Transverse colon (tissue), 4 donors: ENCODE measurements at regions not wholly inside any gene's neighbourhood (a gene's known extent, or its start where the extent isn't known, plus 50 kb on each side); places are given as distances from the start of the nearest gene placed in this dataset.

ENCODE experiments used
- DNase-seq: peaks from one replicate; pipeline ENCODE4 v3.0.0-alpha.2; 2019
- H3K27ac ChIP-seq, 4 donors: fragments of 200-600 bp; sonication (generic); 2 replicates each; pipeline ENCODE4 v1.5.1; 2016 to 2018; ENCODE audit warnings: inconsistent platforms in 4 of 4
- H3K27me3 ChIP-seq: fragments of 200-600 bp; sonication (generic); 2 replicates; pipeline ENCODE4 v1.5.1; 2017; ENCODE audit warnings: inconsistent platforms
- H3K36me3 ChIP-seq, 4 donors: fragments of 200-600 bp; sonication (generic); 2 replicates each; pipeline ENCODE4 v1.5.1; 2017 to 2019; ENCODE audit warnings: inconsistent platforms in 4 of 4
- H3K4me1 ChIP-seq, 4 donors: fragments of 200-600 bp; sonication (generic); 2 replicates each; pipeline ENCODE4 v1.5.1; 2017 to 2020; ENCODE audit warnings: inconsistent platforms in 4 of 4
- H3K4me3 ChIP-seq, 4 donors: fragments of 200-600 bp; sonication (generic); 1 replicate in 1 of 4; 2 replicates in 3 of 4; pipeline versions ENCODE4 v1.5.1 to v1.6.1; 2017 to 2019; ENCODE audit warnings: inconsistent platforms in 4 of 4
- H3K9me3 ChIP-seq, 2 donors: fragments of 200-600 bp; sonication (generic); 2 replicates each; pipeline ENCODE4 v1.5.1; 2017 to 2019; ENCODE audit warnings: inconsistent platforms in 2 of 2
- CTCF ChIP-seq, 5 experiments: fragments of 200-600 bp in 3 of 5; fragments of 450-650 bp in 2 of 5; sonication (generic) in 3 of 5; IDR thresholded peaks; 1 replicate in 2 of 5; 2 replicates in 3 of 5; pipeline ENCODE4 v1.5.1; 2016 to 2017; ENCODE audit warnings: antibody characterized with exemption in 5 of 5, inconsistent platforms in 3 of 5, mild to moderate bottlenecking in 2 of 5, moderate library complexity in 1 of 5
- EP300 ChIP-seq: sonication (generic); formaldehyde crosslinking; IDR thresholded peaks from one replicate; pipeline ENCODE4 v1.6.1; 2017; ENCODE audit warnings: antibody characterized with exemption, low read depth
- POLR2A ChIP-seq: fragments of 450-650 bp; IDR thresholded peaks from one replicate; pipeline ENCODE4 v1.6.1; 2016; ENCODE audit warnings: antibody characterized with exemption, mild to moderate bottlenecking, moderate library complexity
- POLR2AphosphoS5 ChIP-seq, 3 donors: sonication (generic); formaldehyde crosslinking; IDR thresholded peaks; one replicate each; pipeline ENCODE4 v1.6.1; 2016; ENCODE audit warnings: antibody characterized with exemption in 3 of 3
- WGBS, 2 donors: methylation state at CpG; one replicate each; pipeline ENCODE4 v1.1.5; 2018; ENCODE audit warnings: low coverage in 1 of 2; 5-methylcytosine and 5-hydroxymethylcytosine counted together
- in situ Hi-C, 4 donors: fragments of 200-750 bp; cut with MboI; loops; one replicate each; pipeline versions ENCODE4 v1.15.0 to v1.15.1; 2017; ENCODE audit warnings: low sequenced_read_pairs in 3 of 4, low pct_ligation_motif_present in 1 of 4, low pct_unique_long_range_greater_than_20kb in 1 of 4
- intact Hi-C: fragments of 100-400 bp; cut with DNase I; formaldehyde crosslinking; loops from one replicate; pipeline ENCODE4 v1.15.1; 2023; ENCODE audit warnings: low total_unique reads
- small RNA-seq, 4 donors: library from RNA; depleted of rRNA; stranded (forward); fragments of <200 nt; gene quantifications; one replicate each; pipeline ENCODE3, GENCODE V24; 2016

- H3K36me3 ChIP-seq = no peaks in the 10 kb centered on the region
- H3K27me3 ChIP-seq = no peaks in the 10 kb centered on the region
- H3K4me1 ChIP-seq = no peaks in the 10 kb centered on the region
- H3K27ac ChIP-seq = no peak overlapping the region
- no peak overlapping the region for H3K4me3 ChIP-seq
- in situ Hi-C loops = no loop called here
- TF ChIP-seq EP300 (no peak), POLR2AphosphoS5 (IDR thresholded peaks at IDR 0.05) (no peak), CTCF (IDR thresholded peaks at IDR 0.05) (no peak), POLR2A (no peak)
- DNase-seq = no peak
- intact Hi-C loops = no loop called here
- 50 to 72% methylated on average over 1 of the region's 1 CpG for WGBS, 2 donors
- H3K9me3 ChIP-seq = no peaks in the 10 kb centered on the region
Measured at GRCh38 chr12:98464190-98464589, 51.2 kb upstream of the TMPO start.

GRCh38 chr12:98465505-98465904 is 49.9 kb upstream of the TMPO start:
- Histone ChIP-seq H3K27me3 (no peaks in the 10 kb centered on the region), H3K4me1 (no peaks in the 10 kb centered on the region), H3K9me3 (no peaks in the 10 kb centered on the region), H3K27ac (no peak overlapping the region), H3K4me3 (no peak overlapping the region), H3K36me3 (no peaks in the 10 kb centered on the region)
- in situ Hi-C loops (no loop called here), intact Hi-C loops (no loop called here)
- WGBS, 2 donors = 73 to 82% methylated on average over 1 of the region's 1 CpG
- TF ChIP-seq CTCF (IDR thresholded peaks at IDR 0.05) (no peak), EP300 (no peak), POLR2A (no peak), POLR2AphosphoS5 (IDR thresholded peaks at IDR 0.05) (no peak)
- DNase-seq = no peak

Small RNA genes in the stretch of these regions (small RNA-seq; reads per million reads assigned to genes)
- gene AC018659.1 (0 reads per million in 4 donors), gene MIR4303 (0 reads per million in 4 donors), gene MIR4495 (0 reads per million in 4 donors), gene RNU4-41P (0 reads per million in 4 donors), gene RNU6-36P (0 reads per million in 4 donors)
